T47D (cell line): ENCODE measurements at regions not wholly inside any gene's neighbourhood (a gene's known extent, or its start where the extent isn't known, plus 50 kb on each side); places are given as distances from the start of the nearest gene placed in this dataset.

Experiments used
- DNase-seq, 2 experiments: peaks; one replicate each; pipeline versions ENCODE4 v3.0.0 to v3.0.0-alpha.2; 2011 to 2012; ENCODE audit warnings: low read depth in 1 of 2, low spot score in 1 of 2
- JUND ChIP-seq: IDR thresholded peaks from 2 replicates; pipeline ENCODE4 v1.6.1; 2012; ENCODE audit warnings: low read depth
- in situ Hi-C: cut with HindIII; loops from 2 replicates; pipeline ENCODE4 v1.10.0; 2016; ENCODE audit warnings: low sequenced_read_pairs, low pct_unique_long_range_greater_than_20kb

DNA sequence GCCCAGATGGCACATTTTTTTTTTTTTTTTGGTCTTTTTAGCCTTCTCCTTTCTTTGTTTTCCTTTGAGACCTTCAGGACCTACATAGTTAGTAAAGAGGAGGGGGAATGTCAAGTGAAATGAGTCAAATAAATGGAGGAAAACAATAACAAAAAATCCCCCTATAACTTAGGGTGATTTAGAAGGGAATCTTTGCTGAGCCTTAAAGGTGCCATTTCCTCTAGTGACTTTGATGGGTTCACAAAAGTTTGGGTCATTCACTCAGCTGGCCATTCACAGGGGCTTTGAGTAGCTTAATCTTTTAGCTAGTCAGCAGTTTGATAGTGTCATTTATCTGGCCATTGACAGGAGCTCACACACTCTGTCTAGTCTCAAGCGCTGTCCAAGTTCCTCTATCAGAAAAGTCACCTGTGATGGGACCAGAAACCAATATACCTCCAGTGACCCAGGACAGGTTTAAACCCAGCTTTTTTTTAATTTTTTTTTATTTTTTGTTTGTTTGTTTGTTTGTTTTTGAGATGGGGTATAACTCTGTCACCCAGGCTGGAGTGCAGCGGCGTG lies 275.1 kb upstream of the PRDM1 start:
- no peak for DNase-seq
- in situ Hi-C loops = no loop called here
- TF ChIP-seq JUND = no peak

DNA sequence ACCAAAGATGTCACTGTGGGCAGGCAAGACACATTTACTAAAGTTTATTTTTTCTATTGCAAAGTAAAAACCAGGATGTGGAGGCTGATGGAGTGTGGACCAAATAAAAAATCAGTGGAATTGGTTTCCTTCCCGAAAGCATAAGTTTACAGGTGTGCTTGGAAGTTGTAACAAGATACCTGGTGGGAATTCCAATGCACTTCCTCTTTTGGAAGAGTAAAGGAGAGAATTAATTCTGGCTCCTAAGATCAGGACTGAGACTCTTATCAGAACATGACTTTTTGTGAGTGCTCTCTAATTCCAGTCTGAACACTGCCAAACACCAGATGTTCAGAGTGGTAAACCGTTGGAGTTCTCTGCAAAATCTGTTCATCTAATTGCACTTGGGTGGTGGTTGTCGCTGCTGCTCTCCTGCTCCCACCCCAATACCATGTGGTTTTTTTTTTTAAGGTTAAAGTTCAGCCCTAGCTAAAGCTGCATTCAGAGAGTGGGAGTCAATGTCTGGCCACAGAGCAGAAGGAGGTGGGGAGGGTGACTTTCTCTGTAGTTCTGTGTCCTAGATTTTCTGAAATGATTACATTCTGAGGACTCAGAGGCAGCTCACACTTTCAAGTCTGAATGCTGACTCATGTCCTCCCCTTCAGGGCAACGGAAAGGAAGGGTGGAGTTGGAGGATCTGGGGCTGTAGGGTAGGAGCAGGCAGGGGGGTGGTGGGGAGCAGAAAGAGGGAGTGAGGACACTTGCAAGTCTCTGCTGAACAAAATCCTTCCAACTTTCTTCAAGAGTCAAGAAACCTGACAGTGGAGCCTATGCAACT lies 275.8 kb upstream of the PRDM1 start:
- DNase-seq = peak in 1 of 2 experiments; percentile 32
- in situ Hi-C loops = no loop called here
- no peak for TF ChIP-seq JUND

DNA sequence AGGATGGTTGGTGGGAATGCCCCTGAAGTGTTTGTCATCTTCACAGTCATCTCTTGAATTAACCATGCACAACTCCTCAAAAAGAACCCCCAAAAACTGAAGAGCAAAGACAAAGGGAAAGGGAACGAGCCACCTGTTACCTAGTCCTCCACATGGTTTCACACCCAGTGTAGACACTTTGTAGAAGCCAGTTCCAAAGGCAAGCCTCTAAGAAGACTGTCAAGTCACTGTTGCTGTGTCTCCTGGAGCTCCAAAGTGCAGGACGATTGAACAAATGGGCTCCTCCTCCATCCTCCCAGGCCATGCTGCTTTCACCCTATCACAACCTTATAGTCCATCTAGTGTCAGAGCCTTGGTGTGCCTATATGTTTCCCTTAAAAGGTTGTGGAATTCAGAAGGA lies 277.6 kb upstream of the PRDM1 start:
- TF ChIP-seq JUND = no peak
- DNase-seq = no peak
- in situ Hi-C loops = no loop called here

DNA sequence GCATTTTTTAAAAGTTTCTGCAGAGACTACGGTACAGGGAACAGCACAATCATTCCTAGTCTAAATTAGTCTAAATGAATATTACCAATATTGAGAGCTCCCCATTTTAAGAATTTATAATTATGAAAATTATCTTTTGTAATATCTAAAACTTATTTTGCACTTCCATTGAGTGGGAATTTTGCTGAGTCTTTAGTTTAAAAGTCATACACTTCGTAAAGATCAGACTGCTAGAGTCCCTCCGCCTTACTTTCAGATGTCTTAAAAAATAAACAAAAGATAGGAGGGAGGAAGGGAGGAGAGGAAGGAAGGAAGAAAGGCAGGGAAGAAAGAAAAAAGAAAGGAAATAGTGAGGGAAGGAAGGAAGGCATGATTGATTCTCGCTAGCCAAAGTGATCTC lies 278.2 kb upstream of the PRDM1 start:
- in situ Hi-C loops = no loop called here
- TF ChIP-seq JUND = no peak
- no peak for DNase-seq

DNA sequence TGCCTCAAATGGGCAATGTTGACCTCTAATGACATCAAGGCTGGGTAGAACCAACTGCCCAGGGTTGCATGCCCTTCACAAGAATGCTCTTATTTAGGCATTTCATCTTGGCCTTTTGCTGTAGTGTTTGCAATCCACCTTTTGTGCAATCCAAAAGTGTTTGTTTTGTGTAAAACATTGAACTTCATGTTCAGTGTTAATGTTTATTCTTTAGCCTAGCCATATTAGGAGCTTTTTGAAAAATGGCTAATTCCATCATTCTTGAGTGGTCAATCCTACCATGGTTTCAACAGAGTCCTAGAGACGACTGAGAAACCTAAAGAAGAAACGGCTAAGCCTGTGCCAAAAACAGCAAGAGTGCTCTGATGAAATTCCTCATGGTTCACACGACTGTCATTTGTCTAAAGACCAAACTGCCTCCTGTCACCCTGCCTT lies 279.6 kb upstream of the PRDM1 start:
- in situ Hi-C loops = no loop called here
- TF ChIP-seq JUND = no peak
- no peak for DNase-seq

DNA sequence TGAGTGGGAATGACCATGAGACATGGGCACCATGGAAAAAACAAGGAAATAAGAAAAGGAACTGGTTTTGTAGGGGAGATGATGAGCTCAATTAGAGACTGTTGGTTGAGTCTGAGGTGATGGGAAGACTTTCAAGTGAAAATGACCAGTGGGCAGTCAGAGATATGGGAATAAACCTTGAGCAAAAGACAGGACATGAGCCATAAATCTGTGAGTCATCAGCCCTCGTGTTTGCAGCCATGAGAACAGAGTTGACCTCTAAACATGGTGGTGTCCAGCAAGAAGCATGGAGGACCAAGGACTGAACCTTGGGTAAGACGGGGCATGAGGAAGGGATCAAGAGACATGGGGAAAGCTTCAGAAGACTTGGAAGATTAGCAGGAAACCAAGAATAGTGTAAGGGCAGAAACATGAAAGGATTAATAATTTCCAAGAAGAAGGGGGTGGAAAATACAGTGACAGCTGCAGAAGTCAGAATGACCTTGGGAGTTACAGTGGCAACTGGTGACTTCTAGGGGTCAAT lies 280.6 kb upstream of the PRDM1 start:
- in situ Hi-C loops = no loop called here
- TF ChIP-seq JUND = no peak
- DNase-seq = no peak

DNA sequence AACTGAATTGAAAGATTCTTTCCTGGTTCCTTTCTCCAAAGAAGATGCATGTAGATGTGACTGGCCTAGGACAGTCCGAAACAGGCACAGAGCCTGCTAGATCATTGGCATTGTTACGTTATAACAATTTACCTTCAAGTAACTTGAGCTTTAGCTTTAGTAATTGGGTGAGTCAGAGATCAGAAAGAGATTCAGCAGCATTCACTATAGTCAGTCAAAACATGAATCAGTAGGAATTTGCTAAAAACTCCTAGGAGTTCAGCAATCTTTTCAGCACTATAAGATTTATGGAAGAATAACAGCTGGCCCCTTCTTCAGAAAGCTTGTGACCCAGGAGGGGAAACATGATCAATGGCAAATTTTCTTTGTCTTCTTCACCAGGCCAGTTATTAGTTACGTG lies 281.7 kb upstream of the PRDM1 start:
- in situ Hi-C loops = no loop called here
- no peak for TF ChIP-seq JUND
- DNase-seq = no peak

DNA sequence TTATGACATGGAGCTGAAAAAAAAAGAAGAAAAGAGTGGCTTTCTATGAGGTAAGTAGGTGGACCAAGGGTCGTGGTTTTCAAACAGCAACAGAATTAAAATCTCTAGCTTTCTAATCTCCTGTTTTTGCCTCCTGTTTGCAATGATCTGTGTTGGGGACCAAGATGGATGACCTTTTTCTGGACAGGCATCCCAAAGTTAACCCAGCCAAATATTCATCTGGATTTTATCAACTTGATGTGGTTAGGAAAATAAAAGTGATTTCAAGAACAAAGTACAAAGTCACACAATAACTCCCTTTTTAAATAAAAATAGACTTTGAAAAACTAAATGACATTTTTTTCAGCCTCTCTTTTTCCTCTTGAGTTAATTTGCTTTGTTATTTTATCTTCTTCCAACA lies 282.1 kb upstream of the PRDM1 start:
- TF ChIP-seq JUND = no peak

DNA sequence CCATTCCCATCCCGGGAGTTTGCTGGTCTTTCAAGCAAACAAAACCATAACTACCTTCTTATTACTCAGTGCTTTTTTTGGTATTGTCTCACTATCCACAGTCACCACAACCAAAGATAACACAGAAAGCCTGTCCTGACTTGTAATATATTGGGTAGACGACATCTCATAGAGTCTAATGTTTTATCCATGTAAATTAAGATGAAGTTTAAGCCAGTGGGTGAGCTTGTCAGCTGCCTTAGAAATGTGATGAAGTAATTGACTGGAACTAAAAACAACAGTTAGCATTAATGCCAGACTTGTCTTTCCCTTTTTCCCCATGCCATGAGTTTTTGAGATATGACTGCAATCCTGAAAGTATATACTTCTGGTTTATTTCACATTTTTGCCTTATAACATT lies 282.7 kb upstream of the PRDM1 start:
- in situ Hi-C loops = no loop called here
- no peak for TF ChIP-seq JUND
- no peak for DNase-seq

More for the DNA sequence above, 282.1 kb upstream of the PRDM1 start:
- in situ Hi-C loops = no loop called here
- DNase-seq = no peak

DNA sequence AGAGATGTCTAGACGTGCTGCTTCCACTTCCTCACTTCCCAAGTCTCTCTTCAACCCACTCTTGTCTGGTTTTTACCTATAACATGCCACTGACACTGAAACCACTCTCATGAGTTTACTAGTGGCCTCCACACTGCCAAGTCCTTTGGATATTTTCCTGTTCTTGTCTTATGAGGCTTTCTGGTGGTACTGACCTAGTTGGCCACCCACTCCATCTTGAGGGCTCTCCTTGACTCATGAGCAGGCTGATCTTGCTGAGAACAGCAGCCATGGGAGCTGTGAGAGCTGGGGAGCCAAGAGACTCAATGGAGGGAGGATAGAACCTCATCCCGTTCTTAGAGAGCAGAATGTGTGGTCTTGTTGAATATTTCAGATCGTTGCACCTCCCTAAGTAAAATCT lies 283.4 kb upstream of the PRDM1 start:
- DNase-seq = no peak
- no peak for TF ChIP-seq JUND
- in situ Hi-C loops = no loop called here

DNA sequence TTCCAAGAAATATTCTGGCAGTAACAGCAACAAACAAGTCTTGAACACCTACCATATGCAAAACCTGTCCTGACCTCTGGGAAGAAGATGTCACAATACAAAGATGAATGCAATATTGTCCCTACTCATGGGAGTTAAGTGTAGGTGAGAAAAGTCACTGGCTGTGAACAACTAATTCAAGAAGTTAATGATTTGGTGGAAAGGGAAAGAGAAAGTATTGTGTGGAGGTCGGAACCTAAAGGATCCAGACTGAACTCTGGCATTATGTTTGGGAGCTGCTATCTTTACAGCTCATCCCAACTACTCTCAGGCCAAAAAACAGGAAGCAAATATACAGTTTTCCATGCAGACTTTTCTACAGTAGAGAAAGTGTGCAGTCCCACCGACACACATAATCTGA lies 285.3 kb upstream of the PRDM1 start:
- DNase-seq = no peak
- TF ChIP-seq JUND = no peak
- in situ Hi-C loops = no loop called here

DNA sequence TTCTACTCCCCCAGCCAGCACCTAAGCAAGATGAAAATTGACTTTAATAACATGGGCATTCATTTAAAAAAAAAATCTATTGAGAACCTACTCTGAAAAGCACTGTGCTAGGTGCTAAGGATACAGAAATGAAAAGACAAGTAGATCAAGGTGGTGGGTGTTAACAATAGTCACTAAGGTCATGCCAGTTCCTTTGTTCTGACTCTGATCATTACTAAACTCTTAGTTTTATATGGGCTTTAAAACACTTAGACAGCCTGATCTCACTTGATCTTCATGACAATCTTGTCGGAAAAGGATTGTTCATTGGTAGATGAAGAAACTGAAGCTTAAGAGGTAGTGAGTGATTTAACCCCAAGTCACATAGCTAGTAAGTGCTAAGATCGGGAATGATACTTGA lies 285.7 kb upstream of the PRDM1 start:
- no peak for DNase-seq
- in situ Hi-C loops = no loop called here
- TF ChIP-seq JUND = no peak

DNA sequence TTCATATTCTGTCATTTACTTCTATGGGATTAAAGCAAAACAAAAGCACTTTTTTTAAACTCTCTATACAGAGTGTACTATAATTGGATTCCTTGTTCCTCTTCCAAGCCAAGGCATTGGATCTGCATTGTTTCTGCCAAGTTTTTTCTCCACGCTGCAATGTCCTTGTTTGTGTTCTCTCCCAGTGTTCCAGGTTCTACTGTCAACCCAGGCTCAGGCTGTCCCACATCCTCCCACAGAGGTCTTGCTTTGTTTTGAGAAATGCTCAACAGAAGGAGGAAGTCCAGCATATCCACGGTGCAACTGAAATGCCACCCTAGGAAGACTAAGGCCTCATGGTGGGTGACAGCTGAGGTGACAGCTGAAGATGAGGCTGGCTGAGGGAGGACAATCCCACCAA lies 287.1 kb upstream of the PRDM1 start:
- DNase-seq = no peak
- TF ChIP-seq JUND = no peak
- in situ Hi-C loops = no loop called here

DNA sequence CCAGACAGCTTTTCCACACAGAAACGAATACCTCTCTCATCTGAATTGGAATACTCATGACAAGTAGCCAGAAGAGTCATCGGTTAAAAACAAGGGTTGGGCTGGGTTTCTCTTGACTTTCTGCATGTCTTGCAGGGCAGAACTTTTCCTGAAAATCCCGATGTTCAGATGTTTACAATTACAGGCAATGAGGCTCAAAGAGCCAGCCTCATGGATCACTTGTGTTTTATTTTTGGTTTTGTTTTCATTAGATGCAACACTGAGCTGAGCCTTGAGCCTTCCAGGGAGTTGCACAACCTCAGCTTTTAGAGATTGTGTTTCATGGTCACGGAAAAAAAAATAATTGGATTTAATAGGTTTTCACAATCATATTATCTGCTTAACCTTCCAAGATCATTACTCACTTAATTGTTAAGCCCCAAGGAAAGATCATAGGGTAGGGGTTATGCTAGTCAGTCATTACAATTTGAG lies 288.1 kb upstream of the PRDM1 start:
- TF ChIP-seq JUND = no peak
- in situ Hi-C loops = no loop called here
- DNase-seq = no peak
